ENCODE measurements at regions not wholly inside any gene's neighbourhood (a gene's known extent, or its start where the extent isn't known, plus 50 kb on each side); places are given as distances from the start of the nearest gene placed in this dataset.
A peak's percentile ranks its signal among the peaks of the same experiment; 100 is the strongest.

DNA sequence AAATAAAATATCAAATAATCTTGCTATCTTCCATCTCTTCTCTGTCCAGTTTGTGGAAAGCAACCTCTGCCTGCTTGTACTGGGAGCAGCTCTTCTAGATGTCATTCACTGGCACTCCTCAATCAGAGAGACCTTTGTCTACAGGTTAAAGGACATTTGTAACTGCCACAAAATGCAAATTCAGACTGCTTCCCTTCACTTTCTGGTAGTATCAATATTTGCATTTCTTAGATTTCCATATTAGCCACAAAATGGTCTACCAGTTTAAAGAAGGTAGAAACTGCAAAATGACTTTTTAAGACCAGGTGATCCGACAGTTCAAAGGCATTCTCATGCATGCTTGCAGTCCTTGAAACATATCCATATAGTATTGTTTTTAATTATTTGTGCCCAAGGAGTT is 51.7 kb upstream of the RCN1 start:
- H3K4me3 ChIP-seq (ENCODE audit: low read depth, low read length): no peak overlapping the region
- DNase-seq (ENCODE audit: low read depth): no peak

DNA sequence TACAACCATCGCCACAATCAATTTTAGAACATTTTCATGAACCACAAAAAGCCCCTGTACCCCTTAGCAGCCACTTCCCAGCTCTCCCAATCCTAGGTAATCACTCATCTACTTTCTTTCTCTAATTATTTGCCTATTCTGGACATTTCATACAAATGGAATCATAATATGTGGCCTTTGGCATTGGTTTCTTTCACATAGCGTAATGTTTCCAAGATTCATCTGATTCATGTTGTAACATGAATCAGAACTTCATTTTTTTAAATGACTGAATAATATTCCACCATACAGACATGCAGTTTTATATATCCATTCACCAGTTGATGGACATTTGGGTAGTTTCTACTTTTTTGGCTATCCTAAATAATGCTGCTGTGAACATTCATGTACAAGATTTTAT is 56.2 kb upstream of the RCN1 start:
- DNase-seq (ENCODE audit: low read depth): no peak
- H3K4me3 ChIP-seq (ENCODE audit: low read depth, low read length): no peak overlapping the region

DNA sequence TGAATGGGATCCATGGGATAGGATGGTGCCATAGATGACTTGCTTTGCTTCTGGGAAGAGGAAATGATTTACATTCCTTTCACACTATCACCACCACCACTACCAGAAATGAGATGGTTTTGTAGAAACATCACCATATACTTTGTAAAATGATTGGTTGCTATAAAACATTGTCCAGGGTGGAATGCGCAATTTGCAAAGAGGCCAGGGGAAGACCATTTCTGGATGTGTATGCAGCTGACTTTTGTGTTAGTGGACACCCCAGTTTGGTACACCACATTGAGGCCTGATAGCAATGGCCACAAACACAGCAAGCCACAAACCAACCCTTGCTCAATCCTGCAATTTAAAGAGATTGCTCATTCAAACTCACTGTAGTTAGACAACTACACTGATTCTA is 56.7 kb upstream of the RCN1 start:
- no peak overlapping the region for H3K4me3 ChIP-seq (ENCODE audit: low read depth, low read length)
- DNase-seq (ENCODE audit: low read depth): peak; percentile 93

DNA sequence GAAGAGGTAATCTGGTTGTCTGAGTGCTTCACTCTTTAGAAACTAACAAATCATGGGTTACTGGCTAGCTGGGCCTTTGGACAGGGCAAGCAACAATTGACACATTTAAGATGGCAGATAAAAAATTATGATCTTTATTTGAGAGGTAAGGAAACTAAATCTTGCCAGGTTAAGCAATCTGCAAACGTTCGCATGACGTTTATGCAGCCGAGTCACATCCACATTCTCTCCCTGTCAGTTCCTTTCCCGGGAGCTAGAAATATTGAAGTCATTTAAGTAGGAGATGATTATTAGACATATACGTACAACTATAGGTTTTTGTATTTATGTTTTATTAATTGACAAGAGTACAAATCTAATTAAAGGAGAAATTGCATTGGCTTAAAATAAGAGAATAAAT is 57.4 kb upstream of the RCN1 start:
- DNase-seq (ENCODE audit: low read depth): no peak

DNA sequence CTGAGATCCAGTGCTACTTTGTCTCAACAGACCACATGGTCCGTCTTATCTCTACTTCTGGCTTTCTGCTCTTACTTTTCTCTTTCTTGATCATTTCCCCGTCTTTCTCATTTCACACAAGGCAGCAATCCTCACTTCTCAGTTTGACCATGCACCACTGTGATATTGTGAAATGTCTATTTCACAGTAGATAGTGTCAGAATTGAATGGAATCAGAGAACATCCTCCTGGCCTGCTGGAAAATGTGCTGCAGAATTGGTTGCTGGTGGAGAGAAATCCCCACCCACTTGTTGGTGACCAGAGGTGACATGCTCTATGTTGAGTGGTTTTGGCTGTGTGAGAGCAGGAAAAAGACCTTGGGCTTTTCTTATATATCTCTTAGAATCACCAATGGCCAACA is 57.8 kb upstream of the RCN1 start:
- H3K4me3 ChIP-seq (ENCODE audit: low read depth, low read length): no peak overlapping the region
- DNase-seq (ENCODE audit: low read depth): no peak

More for the DNA sequence above, 57.4 kb upstream of the RCN1 start:
- H3K4me3 ChIP-seq (ENCODE audit: low read depth, low read length): no peak overlapping the region

DNA sequence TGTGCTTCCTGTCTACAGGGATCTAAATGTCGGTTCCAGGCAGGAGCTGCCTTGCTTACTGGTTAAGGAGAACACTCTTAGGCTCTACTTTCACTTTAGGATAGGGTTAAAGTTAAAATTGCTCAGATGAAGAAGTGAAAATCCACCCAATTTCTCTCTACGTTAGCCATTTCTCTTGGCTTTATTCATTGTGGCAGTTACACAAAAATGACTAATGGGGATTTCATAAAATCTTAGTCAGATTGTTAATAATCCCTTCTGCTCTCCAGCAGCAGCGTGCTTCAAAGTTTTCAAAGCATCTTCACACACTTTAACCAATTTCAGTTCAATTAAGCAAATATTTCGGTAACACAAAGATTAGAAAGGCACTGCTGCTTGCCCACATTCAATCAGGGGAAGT is 58.4 kb upstream of the RCN1 start:
- DNase-seq (ENCODE audit: low read depth): no peak
- no peak overlapping the region for H3K4me3 ChIP-seq (ENCODE audit: low read depth, low read length)

DNA sequence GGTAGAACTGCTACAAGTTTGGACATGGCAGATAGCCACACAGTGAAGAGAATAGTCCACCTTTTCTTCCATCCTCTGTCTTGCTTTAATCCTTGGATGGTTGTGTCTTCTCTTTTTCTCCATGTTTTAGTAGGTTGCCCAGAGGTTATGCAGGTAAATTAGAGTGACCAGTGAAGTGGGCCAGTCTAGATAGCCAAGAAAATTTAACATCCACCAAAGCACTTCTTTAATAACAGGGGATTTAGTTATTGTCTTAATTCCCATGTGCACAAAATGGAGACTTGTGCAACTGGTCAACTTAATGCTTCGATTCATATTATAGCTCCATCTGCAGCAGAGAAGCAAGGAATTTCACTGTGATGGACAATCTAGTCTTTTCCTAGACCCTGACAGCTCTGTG is 58.8 kb upstream of the RCN1 start:
- H3K4me3 ChIP-seq (ENCODE audit: low read depth, low read length): no peak overlapping the region
- DNase-seq (ENCODE audit: low read depth): no peak

DNA sequence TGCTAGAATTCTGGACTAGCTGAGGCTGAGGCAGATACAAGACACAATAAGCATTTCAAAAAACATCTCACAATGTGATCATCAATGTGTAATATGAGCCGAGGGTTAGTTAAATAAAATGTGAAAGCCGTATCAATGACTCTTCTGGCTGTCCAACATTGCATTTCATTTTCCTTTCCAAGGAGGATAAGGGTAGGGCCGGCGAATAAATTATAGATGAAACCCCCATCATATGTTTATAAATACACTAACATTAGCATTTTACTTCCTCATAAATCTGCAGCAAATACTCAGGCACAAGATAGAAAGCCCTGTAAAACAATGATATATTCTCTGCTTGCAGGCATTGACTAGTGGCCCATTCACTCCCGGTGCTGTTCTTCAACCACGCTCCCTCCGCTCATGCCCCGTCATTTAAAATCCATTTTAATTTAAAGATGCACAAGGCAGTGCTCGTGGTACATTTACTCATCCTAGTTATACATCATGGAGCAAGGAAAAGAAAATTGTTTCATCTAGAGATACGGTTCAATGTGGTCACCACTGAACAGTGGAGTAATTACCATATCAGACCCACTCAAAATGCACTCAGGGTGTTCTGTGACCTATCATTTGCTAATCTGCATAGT is 59.9 kb upstream of the RCN1 start:
- DNase-seq (ENCODE audit: low read depth): no peak
- H3K4me3 ChIP-seq (ENCODE audit: low read depth, low read length): no peak overlapping the region

DNA sequence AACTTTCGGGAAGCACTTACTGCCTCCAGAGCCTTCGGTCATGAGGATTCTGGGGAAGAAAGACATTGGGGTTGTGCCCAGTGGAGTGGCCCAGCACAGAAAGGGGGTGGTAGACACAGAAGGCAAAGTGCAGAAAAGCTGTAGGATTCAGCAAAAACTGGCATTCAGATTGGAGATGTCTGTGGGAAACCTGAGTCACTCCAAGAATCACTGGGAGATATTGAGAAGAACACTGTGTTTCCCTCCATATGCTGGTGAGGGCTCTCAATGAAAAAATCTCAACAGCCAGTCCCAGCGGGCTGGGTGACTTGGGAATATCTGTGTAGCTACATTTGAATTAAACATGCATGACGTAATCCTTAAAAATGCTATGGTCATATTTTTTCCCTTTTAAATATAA is 61.2 kb upstream of the RCN1 start:
- no peak overlapping the region for H3K4me3 ChIP-seq (ENCODE audit: low read depth, low read length)
- DNase-seq (ENCODE audit: low read depth): no peak

DNA sequence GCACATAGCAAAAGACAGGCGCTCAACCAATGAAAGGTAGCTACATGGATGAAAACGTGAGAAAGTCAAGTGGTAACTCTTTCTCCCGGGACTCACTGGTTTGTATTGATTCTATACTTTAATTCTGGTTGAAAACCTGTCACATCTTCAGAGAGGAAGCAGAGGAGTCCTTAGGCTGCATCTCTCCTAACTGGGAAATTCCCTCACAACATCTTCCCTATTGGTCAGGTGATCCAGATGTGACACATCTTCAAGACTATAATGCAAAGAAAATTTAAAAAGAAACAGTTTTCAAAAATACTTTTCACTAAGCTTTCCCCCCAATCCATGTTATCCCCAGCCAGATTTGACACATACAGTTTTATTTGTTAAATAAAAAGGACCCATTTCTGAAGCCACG is 62.7 kb upstream of the RCN1 start:
- no peak overlapping the region for H3K4me3 ChIP-seq (ENCODE audit: low read depth, low read length)
- no peak for DNase-seq (ENCODE audit: low read depth)

DNA sequence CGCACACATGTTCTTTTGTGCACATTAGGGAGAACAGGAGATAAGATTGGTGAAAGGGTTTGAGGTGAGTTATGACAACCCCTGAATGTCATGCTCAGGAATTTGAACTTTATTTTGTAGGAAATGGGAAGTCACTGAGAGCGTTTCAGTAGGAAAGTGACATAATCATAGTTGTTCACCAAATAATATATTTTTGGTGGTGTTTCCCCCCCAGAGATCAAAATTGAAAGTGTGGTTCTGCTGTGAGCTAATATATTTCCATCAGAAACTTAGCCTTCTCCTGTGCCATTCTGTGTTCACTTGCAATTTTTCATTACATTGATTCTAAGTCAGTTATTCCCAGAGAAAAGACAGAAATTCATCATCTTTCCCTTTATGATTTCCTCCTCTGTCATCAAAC is 64.1 kb upstream of the RCN1 start:
- DNase-seq (ENCODE audit: low read depth): no peak
- no peak overlapping the region for H3K4me3 ChIP-seq (ENCODE audit: low read depth, low read length)

DNA sequence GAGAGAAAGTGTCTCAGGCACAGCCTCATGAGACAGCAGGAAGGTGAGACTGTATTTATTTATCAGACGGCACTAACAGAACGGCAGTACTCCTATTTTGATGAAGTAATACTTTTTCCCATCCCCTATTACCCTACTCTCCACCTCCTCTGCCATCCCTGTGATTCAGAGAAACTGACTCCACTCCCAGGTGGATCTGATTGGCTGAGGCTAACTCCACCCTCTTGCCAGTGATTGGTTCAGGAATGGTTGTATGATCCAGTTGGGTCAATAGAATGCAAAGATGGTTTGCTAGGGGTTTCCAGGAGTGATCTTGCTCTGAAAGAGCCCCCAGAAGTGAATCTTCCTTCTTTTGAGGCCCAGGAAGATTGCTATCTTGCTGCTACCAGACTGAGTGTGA is 65.9 kb upstream of the RCN1 start:
- no peak overlapping the region for H3K4me3 ChIP-seq (ENCODE audit: low read depth, low read length)
- no peak for DNase-seq (ENCODE audit: low read depth)

DNA sequence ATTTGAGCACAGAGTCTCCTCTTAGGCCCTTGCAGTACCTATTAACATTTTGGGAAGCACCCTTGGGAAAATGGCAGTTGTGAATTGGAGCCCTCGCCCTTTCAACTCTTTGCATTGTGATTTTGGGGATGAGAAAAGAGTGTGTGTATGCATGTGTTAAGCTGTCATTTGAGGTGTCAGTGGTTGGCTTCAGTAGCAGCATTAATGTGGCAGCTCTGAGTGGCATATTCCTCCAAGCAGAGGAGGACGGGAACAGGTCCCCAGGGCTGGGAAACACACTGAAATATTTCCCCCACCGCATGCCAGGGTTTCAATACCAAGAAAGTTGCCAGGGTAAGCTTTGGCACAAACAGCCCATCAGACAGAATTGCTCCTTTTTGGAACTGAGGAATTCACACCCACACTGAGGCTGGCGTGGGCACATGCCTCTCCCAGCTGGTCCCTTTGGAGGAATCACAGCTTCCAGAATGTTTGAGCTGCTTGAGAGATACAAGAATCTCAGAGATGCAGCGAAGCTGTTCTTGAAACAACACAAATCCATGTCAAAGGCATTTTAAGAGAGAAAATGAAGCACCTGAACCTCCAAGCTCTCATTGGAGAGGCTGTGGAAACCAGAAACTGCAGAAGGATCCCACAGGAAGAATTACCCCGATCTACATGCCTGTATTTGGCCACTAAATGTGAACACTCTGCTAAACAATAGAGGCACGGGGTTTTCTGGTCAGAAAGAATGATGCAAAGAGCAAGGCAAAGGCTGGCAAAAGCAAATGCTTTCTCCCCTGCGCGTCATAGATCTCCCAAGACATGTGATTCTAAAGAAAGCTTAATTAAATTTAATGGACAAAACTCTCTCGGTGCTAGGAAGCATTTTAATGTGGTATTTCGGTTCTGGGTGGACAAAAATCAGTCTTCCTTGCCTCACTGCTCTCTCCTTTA is 67.2 kb upstream of the RCN1 start:
- no peak overlapping the region for H3K4me3 ChIP-seq (ENCODE audit: low read depth, low read length)
- DNase-seq (ENCODE audit: low read depth): no peak

DNA sequence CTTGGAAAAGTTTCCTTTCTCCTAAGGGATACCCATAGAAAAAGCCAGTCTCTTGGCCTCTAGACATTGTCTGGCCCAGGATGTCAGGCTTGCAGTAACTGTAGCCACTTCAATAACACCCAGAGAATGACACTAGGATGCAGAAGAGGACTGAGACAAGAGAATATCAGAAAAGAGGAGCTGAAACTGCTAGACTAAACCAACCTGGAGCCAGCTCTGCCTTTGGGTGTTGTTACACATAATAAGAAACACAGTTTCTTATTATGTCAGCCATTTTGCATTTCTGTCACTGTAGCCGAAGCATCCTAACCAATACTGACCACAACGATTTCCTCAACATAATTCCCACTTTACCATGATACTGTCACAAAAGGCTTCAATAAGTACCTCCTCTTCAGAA is 72.2 kb upstream of the RCN1 start:
- no peak overlapping the region for H3K4me3 ChIP-seq (ENCODE audit: low read depth, low read length)
- no peak for DNase-seq (ENCODE audit: low read depth)

DNA sequence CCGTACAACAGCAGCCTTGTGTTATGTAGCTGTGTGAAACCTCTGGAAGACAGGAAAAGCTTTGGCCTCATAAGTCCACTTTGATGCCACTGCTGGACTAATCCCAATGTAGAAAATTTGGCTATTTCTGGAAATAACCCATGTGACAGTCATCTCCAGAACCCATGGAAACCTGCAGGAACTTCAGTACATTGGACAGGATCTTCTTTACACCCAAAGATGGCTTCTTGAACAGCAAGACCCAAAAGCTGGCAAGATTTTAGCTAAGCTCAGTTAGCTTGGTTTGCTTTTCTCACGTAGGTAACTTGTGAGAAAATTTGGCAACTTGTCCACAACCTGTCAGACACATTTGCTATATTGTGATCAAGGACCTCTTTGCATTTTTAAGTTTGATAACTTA is 74.8 kb upstream of the RCN1 start:
- DNase-seq (ENCODE audit: low read depth): no peak
- no peak overlapping the region for H3K4me3 ChIP-seq (ENCODE audit: low read depth, low read length)

DNA sequence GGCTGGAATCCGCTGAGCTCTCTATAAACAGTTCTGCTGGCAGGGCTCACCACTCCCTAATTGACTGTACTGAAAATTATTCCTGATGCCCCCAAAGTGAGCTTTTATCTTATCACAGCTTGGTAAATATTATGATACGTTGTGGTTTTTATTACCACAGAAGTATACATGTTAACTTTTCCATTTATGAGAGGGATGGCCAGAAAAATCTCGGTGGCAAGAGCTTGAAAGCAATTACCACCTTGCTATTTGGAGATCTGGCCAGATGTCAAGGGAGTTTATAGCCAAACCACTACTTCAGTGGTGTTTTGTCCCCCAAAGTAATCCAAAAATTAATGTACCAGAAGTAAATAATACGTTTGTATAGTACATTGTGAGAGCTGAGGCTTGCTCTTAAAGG is 75.4 kb upstream of the RCN1 start:
- H3K4me3 ChIP-seq (ENCODE audit: low read depth, low read length): no peak overlapping the region
- DNase-seq (ENCODE audit: low read depth): no peak

DNA sequence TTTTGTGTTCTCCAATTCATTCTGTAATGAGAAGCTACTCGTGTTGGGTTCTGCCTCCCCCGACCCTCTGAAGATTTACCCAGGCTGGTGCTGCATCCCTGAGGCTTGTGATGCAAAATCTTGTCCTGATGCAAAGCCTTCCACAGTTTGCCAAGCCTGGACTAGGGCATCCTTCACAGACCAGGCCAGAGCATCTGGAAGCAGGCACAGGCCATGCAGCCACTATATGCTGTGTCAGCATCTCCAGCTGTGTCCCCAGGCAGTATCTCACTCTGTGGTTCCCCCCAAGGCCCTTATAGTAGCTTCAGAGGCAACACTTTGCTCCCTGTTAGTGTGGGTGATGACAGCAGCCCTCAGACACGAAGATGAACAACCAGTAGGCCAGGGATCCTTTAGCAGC is 77.3 kb upstream of the RCN1 start:
- no peak for DNase-seq (ENCODE audit: low read depth)
- H3K4me3 ChIP-seq (ENCODE audit: low read depth, low read length): no peak overlapping the region

DNA sequence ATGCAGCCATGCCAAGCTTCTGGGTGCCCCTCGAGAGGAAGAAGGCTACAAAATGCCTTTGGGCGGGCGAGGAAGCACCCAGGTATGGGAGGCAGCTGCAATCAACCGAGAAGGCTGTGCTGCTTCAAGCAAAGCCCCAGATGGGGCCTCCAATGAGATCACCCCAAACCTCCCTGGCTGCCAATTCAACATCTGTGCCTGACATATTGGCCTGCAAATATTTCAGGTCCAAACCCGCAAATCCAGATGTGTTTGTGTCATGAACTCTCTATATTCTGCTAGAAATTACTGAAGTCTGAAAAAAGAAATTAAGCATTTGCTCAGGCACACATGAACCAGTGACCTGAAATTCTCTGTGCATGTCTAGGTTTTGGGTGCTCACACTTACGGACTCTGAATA is 78.8 kb upstream of the RCN1 start:
- H3K4me3 ChIP-seq (ENCODE audit: low read depth, low read length): no peak overlapping the region
- no peak for DNase-seq (ENCODE audit: low read depth)

DNA sequence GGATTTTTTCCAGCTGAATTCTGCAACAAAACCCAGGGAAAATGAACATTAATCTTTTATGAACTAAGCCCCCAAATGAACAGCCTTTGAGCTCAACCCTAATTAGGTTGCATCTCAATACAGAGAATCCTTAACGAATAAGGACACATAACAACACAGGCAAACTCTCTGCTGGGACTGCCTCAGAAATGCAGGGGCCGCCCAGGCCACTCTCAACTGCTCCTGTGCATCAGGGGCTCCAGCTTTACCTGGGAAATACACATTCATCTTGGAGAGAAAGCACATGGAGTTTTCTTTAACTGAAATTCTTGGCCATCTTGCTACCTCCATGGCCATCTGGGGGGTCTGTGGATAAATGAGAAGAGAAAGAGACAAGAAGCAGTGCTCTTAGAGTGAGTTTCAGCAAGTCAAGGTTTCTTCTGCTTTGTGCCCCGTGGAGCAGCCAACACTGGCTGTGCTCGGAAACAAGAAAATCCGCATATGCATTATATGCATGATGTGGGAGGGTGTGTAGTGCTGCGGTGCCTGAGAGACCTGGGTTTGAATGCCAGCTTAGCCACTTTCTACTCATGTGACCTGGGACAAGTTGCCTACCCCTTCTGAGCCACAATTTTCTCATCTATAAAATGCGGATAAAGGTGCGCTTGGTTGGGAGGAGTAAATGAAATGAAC is 81.9 kb upstream of the RCN1 start:
- DNase-seq (ENCODE audit: low read depth): no peak
- H3K4me3 ChIP-seq (ENCODE audit: low read depth, low read length): no peak overlapping the region

DNA sequence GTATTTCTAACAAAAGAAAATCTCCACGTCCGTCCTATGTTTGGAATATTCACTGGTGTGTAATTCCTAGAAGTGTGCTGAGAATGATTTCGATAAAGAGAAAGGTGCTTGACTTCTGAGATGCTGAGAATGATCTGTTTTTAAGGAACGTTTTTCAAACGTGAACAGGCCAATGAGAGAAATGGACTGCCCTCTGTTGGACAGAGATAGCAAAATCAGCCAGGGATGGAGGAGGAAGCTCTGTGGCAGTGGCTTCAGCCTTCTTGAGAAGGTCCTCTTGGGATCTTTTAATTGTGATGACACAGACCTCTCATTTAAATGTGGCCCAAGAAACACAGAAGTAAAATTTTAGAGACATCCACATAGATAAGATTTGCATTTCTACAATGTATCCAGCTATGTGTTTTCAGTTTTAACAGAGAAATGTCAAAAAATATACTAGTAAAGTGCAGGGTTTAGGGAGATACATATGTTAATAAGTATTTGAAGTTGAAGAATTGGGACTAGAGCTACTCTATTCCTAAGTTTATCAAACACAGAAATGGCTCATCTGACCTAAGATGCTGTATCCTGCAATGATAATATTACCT is 84.0 kb upstream of the RCN1 start:
- no peak for DNase-seq (ENCODE audit: low read depth)
- no peak overlapping the region for H3K4me3 ChIP-seq (ENCODE audit: low read depth, low read length)

Data from skeletal muscle cell (primary cell).